Myocyte (in vitro differentiated cells): ENCODE measurements at regions not wholly inside any gene's neighbourhood (a gene's known extent, or its start where the extent isn't known, plus 50 kb on each side); places are given as distances from the start of the nearest gene placed in this dataset.

ENCODE experiments used
- DNase-seq: peaks from one replicate; pipeline ENCODE4 v3.0.0-alpha.2; 2012; ENCODE audit warnings: low read depth

DNA sequence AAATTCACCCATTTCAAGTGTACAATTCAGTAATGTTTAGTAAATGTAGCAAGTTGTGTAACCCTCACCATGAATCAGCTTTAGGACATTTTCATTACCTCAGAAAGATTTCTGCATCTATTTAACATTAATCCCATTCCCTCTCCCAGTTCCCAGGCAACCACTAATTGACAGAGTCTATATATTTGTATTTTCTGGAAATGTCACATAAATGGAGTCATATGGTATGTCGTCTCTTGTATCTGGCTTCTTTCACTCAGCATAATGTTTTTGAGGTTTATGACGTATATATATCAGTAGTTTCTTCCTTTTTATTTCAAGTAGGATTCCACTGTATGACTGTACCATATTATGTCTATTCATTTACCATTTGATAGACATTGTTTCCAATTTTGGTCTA lies 199.8 kb downstream of the CYB561 start:
- DNase-seq = no peak

DNA sequence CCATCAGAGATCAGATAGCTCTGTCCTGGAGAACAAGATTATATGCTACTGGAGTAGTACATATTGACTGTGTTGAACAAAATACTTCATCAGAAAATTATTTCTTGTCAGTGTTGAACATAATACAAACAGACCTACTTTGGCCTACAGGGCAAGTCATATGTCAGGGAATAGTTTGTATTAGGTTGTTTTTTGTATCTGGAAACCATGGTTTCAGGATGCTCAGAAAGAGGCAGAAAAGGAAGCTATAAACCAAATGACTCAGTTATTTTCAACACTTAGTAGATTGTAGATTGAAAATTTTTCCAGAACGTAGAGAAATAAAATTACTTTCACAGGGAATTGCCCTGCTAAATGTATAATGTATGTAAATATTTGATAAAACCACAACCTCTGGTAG lies 198.4 kb downstream of the CYB561 start:
- no peak for DNase-seq

- DNase-seq = peak; percentile 84
Measured at GRCh38 chr17:63249256-63250004, 196.7 kb downstream of the CYB561 start.

GRCh38 chr17:63250830-63251229 lies 195.3 kb downstream of the CYB561 start:
- peak; percentile 43 for DNase-seq

DNA sequence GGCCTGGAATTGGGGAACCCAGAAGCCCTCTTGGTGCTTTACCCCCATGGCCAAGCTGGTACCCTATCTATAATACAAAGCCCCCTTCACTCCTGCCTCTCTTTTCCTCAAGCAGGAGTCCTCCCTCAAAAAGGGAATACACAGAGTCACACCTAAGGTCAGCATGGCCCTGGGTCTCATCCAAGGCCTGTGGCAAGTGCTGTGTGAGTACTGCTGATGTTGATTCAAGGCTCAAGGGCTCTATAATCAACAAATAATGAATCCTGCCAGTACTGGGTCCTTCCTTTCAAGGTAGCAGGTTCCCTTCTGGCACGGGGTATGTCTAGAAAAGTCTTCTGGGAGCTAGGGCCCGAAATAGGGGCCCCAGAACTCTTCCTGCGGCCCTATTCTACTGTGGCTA lies 187.3 kb downstream of the CYB561 start:
- DNase-seq = no peak

DNA sequence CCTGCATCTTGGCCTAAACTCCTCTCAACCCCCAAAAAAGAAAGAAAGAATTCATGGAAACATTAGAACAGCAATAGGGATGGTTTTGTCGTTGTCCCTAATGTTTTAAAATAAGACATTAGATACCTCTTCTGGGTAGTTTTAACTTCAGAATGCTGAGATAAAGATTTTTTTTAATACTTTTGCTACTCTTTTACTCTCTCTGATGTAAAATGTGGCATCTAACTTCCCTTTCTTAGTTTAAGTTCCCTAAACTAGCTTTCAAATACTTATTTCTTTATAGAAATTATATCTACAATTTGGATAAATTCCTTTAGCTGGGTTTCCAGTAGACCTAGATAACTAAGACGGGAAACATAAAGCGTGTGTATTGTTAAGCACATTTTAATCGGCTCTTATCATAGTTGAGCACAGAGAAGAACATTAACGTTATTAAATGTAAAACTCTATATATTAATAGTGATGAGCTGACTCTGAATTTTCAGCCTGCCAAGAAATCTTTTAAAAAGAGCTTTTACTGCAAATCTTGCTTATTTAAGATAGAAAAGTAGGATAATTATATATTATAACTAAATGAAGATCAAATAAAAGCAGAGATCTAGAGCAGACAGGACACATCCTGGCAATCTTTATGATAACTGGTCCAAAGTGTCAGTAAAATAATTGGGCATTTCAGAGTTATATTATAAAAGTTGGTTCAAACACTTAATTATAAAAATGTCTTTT lies 183.2 kb downstream of the CYB561 start:
- no peak for DNase-seq

GRCh38 chr17:63265526-63265925 lies 180.6 kb downstream of the CYB561 start:
- DNase-seq = no peak

- no peak for DNase-seq
Measured at GRCh38 chr17:63267846-63268245, 178.3 kb downstream of the CYB561 start.

DNA sequence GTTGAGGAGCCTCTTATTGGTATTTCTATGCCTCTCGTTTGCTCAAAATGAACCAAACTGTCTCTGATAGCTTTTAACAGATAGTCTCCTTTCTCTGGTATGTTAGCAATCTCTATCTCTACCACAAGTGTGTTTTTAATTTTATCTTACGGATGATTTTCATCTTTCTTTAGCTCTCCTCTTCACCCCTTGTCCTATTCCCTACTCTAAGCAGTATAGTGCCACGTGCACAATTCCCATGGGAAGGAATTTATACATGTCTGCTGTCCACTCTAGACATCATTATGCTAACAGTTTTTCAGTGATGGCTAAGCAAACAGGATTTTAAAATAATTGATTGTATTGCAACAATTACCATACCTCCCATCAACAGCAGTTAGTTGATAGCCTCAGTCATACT lies 177.3 kb downstream of the CYB561 start:
- DNase-seq = no peak

DNA sequence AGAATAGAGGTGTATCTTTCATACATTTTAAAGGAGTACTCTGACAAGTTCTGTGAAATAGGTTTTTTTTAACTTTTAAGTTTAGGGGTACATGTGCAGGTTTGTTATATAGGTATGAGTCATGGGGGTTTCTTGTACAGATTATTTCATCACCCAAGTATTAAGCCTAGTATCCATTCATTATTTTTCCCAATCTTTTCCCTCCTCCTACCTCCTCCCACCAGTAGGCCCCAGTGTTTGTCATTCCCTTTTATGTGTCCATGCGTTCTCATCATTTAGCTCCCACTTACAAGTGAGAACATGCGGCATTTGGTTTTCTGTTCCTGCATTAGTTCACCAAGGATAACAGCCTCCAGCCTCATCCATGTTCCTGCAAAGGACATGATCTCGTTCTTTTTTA lies 175.5 kb downstream of the CYB561 start:
- DNase-seq = no peak

DNA sequence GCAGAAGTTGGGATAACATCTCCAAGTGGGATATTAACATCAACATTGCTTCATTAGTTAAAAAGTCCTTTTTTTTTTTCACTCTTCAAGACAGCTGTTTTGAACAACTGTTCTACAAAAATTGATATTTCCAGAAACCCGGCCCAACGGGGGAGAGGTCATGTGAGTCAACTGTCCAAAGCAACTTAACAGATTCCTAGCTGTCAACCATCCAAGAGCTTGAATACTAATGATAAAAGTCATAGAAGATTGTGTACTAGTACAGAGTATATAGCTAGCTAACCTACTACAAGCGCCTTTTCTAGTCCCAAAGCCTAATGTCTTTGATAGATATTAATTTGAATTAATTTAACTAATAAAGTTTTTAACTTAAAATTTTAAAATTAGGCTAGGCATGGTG lies 172.0 kb downstream of the CYB561 start:
- DNase-seq = peak; percentile 88

DNA sequence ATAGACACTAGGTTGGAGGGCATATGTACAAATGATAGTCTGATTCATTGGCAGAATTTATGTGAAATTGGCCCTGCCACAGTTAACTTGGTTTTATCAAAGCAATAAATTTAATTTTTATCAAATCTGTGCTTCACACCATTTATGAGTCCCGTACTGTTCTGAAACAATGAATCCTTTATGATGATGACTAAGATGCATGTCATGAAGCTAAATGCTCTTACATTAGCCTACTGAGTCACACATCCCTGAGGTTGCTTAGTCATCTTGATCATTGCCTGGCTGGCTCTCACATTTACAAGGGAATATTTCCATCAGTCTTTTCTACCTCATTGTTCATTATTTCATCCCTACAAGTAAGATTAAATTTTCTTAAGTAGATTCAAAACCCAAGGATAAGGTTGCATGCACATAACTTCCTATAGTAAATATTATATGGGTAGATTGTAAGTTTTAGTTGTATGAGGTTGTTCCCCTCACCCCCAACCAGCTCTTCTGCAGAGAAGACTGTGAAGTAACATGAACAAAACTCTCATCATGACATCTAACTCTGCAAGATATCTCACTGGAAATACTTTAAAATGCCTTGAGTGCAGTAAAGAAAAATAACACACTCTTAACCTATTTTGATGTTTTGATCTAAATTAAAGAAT lies 170.7 kb downstream of the CYB561 start:
- peak; percentile 86 for DNase-seq

DNA sequence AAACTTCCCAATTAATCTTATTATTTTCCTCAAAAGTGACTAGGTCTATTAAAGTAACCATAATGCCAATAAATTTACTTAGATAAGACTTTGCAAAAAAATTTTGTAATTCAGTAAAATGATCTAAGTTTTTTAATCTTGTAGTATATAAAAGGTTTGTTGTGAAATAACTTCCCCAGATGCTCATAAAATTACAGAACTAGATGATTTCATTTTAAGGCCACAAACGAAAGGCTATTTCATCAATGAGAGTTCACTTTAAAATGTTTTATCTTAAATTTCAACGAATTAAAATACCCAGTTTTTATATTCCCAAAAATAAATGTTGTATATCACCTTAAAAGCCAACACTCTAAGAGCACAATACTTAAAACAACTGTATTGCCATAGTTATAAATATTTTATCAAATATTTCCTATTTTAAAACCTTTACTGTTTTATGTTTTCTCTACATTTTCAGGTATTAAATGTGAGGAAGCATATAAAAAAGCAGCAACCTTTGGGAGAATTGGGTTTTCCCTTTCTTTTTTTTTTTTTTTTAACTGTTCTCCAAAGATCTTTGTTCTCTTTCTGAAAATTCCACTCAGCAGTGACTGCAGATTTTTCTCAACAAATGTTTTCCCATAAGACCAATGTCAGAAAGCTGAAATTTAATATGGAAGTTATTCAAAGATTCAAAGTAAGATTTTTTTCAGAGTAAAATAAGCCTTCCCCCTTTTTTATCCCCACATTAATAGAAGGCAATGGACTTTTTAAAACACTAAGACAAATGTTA lies 169.9 kb downstream of the CYB561 start:
- DNase-seq = peak; percentile 64

DNA sequence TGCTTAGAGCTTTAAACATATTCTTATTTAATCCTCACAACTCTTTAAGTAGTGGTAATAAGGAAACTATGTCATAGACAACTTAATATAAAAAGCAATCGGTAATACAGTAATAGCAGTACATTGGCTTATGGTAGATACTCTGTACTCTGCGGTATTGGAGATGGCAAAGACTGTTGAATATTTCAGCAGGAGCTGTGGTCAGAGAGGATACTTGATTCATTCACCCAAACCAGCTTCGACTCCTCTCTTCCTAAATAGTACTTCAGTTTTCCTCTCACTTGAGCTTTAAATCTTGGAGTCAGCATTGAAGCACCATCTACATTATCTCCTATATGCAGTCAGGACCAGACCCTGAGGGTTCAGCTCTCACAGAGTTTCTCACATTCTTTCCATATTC lies 169.3 kb downstream of the CYB561 start:
- DNase-seq = peak; percentile 57

GRCh38 chr17:63277629-63278028 lies 168.5 kb downstream of the CYB561 start:
- DNase-seq = no peak

GRCh38 chr17:63278728-63279442 lies 167.2 kb downstream of the CYB561 start:
- DNase-seq = no peak

- DNase-seq = no peak
Measured at GRCh38 chr17:63279498-63280230, 166.4 kb downstream of the CYB561 start.

GRCh38 chr17:63282455-63282854 lies 163.7 kb downstream of the CYB561 start:
- DNase-seq = no peak

- DNase-seq = no peak
Measured at GRCh38 chr17:63285551-63285950, 160.6 kb downstream of the CYB561 start.

DNA sequence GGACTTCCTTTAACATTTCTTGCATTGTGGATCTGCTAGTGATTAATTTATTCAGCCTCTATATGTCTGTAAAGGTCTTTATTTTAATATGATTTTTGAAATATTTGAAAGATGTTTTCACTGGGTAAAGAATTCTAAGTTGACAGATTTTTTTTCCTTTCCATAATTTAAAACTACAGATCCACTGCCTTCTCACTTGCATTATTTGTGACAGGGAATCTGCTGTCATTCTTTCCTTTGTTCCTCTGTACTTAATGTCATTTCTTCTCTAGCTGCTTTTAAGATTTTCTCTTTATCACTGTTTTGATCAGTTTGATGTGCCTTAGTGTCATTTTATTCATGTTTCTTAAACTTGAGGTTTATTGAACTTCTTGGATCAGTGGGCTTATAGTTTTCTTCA lies 159.9 kb downstream of the CYB561 start:
- DNase-seq = no peak
